IPS DF 4.7 (cell line): ENCODE measurements at regions not wholly inside any gene's neighbourhood (a gene's known extent, or its start where the extent isn't known, plus 50 kb on each side); places are given as distances from the start of the nearest gene placed in this dataset.
"Not testable (repeated sequence)": the region's sequence is repeated elsewhere in the genome, so short reads cannot be mapped to it uniquely, and the experiment has no call there.

Experiments used
- DNase-seq: peaks from one replicate; pipeline ENCODE4 v3.0.0-alpha.2; 2013; ENCODE audit warnings: low spot score; ENCODE audit errors: extremely low read depth

DNA sequence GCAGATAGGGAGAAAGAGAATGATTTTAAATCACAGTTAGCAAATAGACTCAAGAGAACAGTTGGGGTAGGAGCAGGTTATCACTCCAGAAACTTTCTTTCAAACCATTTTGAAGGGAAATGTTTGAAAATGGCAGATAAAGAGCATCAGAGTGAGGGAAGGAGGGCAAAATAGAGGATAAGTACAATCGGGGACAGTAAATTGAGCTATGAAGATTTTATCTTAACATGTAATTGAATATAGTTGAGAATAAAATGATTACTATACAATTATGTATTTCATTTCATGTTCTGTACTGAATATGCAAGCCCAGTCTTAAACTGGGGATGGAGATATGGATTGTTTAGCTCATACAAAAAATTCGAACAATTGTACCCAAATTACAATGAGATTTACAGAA lies 54.0 kb downstream of the MAP10 start:
- no peak for DNase-seq

DNA sequence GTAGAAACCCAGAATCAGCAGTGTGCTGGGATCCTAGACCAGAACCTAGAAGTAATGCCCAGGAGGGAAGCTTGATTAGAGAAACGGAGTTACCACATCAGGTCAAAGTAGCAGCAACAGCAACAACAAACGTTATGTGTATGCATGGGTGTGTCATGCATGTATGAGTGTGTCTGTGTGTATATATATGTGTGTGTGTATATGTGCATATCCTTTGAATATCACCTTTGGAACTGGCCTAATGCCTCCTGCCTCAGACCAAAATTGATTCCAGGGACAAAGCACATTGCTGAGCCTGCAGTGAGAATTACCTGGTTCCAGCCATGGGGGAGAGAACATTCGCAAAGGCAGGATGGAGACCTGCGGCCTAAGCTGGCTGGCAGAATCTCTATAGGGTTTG lies 55.9 kb downstream of the MAP10 start:
- DNase-seq: no peak

DNA sequence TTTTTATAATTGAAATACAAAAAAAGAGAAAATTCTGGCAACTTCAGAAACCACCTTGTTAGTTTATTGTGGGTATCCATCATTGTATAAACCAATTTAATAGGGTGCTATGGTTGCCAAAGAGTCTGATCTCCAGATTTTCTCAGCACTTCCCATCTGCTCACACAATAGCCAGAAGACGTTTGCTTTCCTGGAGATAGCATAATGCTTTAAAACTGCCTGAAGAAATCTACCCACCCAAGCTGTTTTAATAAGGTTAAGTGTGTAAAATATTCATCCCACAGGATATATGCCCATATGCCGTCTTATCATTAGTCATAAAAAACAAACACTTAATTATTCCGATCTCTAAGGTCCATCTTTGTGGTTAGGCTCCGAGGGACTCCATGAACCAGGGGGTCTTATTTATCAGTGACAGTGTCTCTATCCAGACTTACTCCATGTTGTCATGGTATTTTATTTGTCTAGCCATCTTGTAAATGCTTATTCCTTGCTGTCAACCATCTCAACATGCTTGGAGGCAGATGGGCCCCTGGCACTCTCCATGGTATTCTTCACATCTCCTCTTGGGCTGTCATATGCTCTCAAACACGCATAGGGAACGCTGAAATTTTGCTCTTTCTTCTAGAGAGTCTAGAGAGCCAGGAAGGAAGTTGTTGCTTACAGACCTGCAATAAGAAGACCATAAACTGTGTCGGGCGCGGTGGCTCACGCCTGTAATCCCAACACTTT lies 58.5 kb downstream of the MAP10 start:
- DNase-seq: no peak

DNA sequence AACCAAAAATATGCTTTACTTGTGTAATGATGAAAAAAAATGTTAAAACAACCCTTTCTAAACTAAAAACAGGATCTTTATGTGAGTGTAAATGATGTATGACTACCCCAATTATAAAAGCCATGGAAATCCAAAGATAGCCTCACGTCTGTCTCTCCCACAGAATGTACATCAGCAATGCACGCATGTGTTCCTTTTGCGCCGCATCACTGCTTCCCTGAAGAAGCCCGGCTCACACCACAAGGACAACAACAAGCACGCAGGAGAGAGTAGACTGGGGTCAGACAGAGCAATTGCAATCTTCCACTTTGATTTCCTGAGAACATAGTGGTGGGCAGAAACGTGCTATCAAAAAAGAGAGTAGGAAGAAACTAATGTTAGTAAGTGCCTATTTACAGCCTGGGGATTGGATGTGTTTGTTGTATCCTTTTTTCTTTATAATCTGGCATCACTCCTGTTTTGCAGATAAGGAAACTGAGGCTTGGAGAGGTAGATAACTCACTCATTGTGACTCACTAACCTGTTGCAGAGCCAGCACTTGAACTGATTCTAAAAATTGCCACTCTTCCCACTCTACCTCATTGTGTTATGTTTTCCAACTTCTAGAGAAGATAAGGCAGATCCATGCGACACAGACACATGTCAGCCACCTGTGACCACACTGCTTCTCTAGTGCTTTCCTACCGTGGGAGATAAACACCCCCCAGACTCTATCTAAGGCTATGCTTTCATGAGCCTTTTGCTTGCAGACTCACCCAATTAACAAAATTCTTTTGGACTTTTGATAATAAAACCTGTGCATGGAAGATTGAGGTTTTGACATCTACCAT lies 60.1 kb downstream of the MAP10 start:
- DNase-seq: no peak

DNA sequence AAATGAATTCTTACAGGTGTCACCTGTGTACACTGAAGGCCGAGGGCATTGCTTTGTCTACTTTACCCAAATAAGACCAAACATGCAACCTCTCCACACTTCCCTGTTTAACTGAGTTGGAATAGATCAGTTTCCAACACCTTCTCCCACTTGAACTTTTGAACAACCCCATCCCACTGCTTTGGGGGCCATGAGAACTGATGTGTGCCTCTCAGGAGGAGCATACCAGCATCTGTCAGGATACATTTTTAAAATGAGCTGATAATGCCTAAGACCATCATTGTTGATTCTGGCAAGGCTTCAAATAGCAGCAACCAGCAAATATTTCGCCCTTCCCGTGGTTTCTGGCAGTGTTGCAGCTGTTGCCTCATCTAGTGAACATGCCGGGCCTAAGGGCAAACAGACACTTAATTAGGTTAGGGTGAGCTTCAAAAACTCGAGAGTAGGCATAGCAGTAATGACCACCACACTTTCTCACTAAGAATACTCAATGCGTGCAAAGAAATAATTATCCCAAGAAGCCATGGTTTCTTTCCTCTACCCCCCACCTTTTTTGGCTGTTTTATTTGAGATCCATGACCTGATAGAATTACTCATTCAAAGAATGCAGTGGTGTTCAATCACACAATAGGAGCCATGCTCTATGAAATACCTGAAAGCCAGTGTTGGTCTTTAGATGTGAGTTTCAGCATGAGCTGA lies 63.7 kb downstream of the MAP10 start:
- DNase-seq: no peak

- not testable (repeated sequence) for DNase-seq
Measured at GRCh38 chr1:232871291-232871969, 66.2 kb downstream of the MAP10 start.

DNA sequence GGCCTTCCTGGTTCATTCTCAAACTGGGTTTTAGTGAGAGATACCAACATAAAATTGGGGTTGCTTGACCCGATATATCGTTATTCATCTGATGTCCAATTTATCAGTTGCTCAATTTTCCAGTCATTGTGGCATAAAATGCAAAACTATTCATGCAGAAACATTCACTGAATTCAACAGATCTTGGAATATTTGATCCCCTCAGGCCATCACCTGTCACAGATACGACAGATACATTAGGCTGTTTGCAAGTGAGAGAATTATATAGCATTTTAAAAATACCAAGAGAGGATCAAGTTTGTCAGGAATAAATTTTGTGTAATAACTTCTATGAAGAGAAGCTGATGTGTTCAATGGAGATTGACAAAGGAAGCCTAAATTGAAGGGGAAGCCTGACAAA lies 67.1 kb downstream of the MAP10 start:
- no peak for DNase-seq

- no peak for DNase-seq
Measured at GRCh38 chr1:232872738-232873137, 67.5 kb downstream of the MAP10 start.

GRCh38 chr1:232873412-232873811 lies 68.2 kb downstream of the MAP10 start:
- DNase-seq: no peak

DNA sequence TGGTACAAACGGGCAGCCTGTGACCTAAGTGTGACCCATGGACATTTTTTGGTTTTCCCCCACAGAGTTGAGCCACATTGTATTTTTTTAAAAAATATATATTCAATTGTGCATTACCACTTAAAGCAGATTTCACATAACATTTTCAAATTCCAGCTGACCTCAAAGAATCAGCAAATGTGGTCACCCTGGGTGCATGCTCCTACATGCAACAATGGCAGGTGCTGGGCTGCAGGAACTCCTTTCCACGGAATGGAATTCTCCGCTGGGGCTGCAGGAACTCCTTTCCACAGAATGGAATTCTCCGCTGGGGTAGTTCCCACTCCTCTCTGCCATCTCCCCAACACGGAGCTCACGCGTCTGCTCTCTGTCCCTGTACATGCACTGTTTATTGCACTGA lies 68.7 kb downstream of the MAP10 start:
- no peak for DNase-seq

GRCh38 chr1:232875536-232875935 lies 70.3 kb downstream of the MAP10 start:
- DNase-seq: no peak

GRCh38 chr1:232876506-232877364 lies 71.5 kb downstream of the MAP10 start:
- DNase-seq: no peak

- DNase-seq: no peak
Measured at GRCh38 chr1:232877365-232878028, 72.3 kb downstream of the MAP10 start.

- no peak for DNase-seq
Measured at GRCh38 chr1:232878086-232878485, 72.3 kb upstream of the NTPCR start.

GRCh38 chr1:232880354-232880753 lies 70.1 kb upstream of the NTPCR start:
- DNase-seq: peak; percentile 14

DNA sequence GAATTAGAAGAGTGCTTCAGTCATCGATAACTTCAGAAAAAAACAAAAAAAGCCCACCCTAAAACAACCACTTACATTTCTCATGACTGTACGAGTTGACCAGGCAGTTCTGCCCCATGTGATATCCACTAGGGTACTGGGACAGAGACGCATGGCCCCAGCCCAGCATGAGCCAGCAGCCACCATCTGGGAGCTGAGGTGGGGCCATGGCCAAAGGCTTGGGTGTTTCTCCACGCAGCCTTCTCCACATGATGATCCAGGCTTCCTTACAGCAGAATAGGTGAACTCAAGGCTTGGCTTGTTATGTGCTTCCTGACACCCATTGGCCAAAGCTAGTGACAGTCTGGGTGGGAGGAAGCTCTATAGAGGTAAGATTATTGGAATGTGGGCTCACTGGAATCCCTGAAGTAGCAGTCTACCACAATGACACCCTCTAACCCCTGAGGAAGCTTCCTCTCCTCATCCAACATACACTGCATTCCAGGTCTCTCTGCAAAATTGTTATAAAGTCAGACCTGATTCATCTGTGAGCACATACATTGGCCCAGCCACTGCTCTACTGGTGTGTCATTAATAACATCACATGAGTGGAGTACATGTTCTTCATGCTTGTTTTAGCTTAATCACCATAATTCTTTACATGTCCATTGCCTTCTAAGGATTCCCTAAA lies 66.3 kb upstream of the NTPCR start:
- no peak for DNase-seq

GRCh38 chr1:232886271-232886670 lies 64.1 kb upstream of the NTPCR start:
- no peak for DNase-seq

GRCh38 chr1:232890340-232890943 lies 60.0 kb upstream of the NTPCR start:
- no peak for DNase-seq

- DNase-seq: no peak
Measured at GRCh38 chr1:232891071-232891470, 59.3 kb upstream of the NTPCR start.
